Cardiac fibroblast (primary cell): ENCODE measurements at regions not wholly inside any gene's neighbourhood (a gene's known extent, or its start where the extent isn't known, plus 50 kb on each side); places are given as distances from the start of the nearest gene placed in this dataset.

Source experiments
- DNase-seq, 2 donors: peaks; one replicate each; pipeline versions ENCODE4 v3.0.0 to v3.0.0-alpha.2; 2010; ENCODE audit warnings: low read depth in 2 of 2
- H3K4me3 ChIP-seq, 2 donors: replicated peaks in 1 of 2; 1 replicate in 1 of 2; 2 replicates in 1 of 2; pipeline ENCODE4 v1.5.1; 2011; ENCODE audit warnings: low read depth in 2 of 2, low read length in 2 of 2, mild to moderate bottlenecking in 2 of 2, moderate library complexity in 1 of 2
- TF ChIP-seq, protein P1 (sequence below): IDR thresholded peaks from one replicate; pipeline ENCODE4 v1.5.1; 2011; ENCODE audit warnings: low read depth, mild to moderate bottlenecking, low read length, inconsistent platforms

DNA sequence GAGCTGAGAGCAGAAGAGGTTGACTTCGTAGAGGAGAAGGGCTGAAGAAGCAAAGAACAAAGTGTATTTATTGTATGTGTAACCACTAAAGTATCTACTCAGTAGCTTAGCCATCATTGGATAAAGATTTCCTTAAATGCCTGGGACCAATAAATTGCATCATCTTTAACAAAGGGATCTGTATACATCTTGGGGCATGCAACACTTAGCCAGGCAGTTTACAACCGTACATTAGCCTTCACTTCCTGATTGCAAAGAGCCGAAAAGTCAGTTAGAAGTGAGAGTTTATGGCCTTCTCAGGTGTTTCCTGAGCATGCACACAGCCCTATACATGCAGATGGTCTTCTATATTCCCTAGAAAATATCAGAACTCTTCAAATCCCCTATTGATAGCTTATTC, 68.0 kb upstream of the MAGED1 start:
- no peak overlapping the region for H3K4me3 ChIP-seq
- peak in 1 of 2 donors; percentile 3 for DNase-seq
- TF ChIP-seq, protein P1, sequence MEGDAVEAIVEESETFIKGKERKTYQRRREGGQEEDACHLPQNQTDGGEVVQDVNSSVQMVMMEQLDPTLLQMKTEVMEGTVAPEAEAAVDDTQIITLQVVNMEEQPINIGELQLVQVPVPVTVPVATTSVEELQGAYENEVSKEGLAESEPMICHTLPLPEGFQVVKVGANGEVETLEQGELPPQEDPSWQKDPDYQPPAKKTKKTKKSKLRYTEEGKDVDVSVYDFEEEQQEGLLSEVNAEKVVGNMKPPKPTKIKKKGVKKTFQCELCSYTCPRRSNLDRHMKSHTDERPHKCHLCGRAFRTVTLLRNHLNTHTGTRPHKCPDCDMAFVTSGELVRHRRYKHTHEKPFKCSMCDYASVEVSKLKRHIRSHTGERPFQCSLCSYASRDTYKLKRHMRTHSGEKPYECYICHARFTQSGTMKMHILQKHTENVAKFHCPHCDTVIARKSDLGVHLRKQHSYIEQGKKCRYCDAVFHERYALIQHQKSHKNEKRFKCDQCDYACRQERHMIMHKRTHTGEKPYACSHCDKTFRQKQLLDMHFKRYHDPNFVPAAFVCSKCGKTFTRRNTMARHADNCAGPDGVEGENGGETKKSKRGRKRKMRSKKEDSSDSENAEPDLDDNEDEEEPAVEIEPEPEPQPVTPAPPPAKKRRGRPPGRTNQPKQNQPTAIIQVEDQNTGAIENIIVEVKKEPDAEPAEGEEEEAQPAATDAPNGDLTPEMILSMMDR, result no peak

DNA sequence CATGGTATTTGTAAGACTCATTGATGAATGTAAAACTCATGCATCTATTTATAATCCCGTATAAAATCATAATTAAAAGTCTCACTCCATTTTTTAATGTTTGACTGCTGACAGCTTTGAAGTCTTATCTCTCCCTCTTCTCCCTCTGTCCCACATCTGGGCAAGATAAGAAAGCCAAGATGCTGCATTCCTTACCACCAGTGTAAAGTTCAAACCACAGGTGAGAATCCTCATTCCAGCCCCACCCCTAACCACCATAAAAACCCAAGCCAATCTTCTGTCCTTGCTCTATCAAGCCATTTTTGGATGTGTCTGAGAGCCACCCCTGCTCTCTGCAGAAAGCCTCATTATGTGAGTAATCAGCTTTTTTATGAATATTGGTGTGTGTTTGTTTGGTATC, 59.3 kb upstream of the MAGED1 start:
- TF ChIP-seq, protein P1, result no peak
- DNase-seq, result no peak
- H3K4me3 ChIP-seq, result no peak overlapping the region

DNA sequence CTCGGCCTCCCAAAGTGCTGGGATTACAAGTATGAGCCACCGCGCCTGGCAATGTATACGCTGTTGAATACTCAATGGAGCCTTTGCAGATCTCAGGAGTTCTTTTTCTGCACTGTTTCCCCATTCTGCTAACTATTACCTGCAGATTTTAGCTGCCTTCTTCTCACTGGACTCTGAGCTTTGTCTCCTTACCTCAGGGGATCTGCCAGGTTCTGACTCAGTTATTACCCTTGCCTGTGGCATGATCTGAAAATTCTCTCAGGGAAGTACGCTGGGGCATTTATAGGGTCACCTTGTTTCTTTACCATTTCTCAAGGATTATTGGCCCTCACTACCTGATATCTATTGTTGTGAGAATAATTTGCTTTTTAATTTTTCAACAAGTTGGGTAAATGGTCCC, 56.6 kb upstream of the MAGED1 start:
- DNase-seq, result no peak
- TF ChIP-seq, protein P1, result no peak

DNA sequence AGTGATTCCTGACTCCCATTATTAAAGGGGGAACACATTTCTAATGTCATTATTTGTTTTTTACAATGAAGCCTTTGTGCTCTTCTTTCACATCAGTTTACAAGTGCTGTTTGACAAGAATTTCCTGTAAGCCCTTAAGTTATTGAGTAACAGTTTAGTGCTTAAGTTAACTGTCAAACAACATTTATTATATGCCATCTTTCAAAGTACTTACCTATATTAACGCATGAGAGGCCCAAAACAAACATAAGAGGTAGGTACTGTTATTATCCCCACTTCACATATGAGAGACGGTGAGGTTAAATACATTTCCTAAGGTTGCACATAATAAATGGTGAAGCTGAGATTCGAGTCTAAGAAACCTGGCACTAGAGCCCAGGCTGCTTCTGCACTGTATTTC, 56.0 kb upstream of the MAGED1 start:
- TF ChIP-seq, protein P1, result no peak

More for the DNA sequence above, 56.6 kb upstream of the MAGED1 start:
- H3K4me3 ChIP-seq, result no peak overlapping the region

DNA sequence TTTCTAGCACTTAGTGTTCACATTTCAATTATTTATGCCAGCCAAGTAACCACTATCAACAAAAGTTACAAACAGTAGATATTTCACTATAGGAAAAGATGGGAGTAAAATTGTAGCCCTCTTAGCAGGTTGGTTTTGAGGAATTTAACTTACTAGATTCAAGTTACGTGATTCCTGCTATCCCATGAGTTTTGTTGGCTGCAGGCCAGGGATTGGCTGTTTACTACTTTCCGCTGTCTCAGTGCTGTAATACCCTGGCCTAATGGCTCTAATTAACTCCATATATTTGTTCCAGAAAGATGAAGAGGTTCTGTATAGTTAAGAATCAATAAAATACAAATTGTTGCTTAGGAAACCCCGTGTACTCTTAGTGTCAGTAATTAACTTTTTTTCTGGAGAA, 55.5 kb upstream of the MAGED1 start:
- TF ChIP-seq, protein P1, result no peak
- H3K4me3 ChIP-seq, result no peak overlapping the region
- DNase-seq, result peak; percentile 35 to 60

More for the DNA sequence above, 56.0 kb upstream of the MAGED1 start:
- DNase-seq, result no peak
- no peak overlapping the region for H3K4me3 ChIP-seq
